HG03196 (cell line): ENCODE measurements at regions not wholly inside any gene's neighbourhood (a gene's known extent, or its start where the extent isn't known, plus 50 kb on each side); places are given as distances from the start of the nearest gene placed in this dataset.

Experiments used
- ATAC-seq: cut with Tn5 transposase; IDR thresholded peaks from one replicate; pipeline ENCODE4 v1.9.1; 2021; ENCODE audit not compliant: unreplicated experiment

GRCh38 chr14:73782623-73783022 is 68.4 kb upstream of the PNMA1 start:
- ATAC-seq, result no peak

- ATAC-seq, result no peak
Observed at GRCh38 chr14:73780896-73781295, 66.7 kb upstream of the PNMA1 start.

GRCh38 chr14:73780391-73780790 is 66.2 kb upstream of the PNMA1 start:
- ATAC-seq, result no peak

- ATAC-seq, result no peak
Observed at GRCh38 chr14:73778736-73779135, 64.6 kb upstream of the PNMA1 start.

- ATAC-seq, result no peak
Observed at GRCh38 chr14:73777420-73777819, 63.2 kb upstream of the PNMA1 start.

GRCh38 chr14:73776194-73776537 is 62.0 kb upstream of the PNMA1 start:
- ATAC-seq, result no peak

- no peak for ATAC-seq
Observed at GRCh38 chr14:73775339-73776193, 61.4 kb upstream of the PNMA1 start.

- no peak for ATAC-seq
Observed at GRCh38 chr14:73774671-73775070, 60.5 kb upstream of the PNMA1 start.

- ATAC-seq, result no peak
Observed at GRCh38 chr14:73774241-73774570, 60.0 kb upstream of the PNMA1 start.

- no peak for ATAC-seq
Observed at GRCh38 chr14:73773441-73774240, 59.5 kb upstream of the PNMA1 start.

GRCh38 chr14:73771848-73772638 is 57.9 kb upstream of the PNMA1 start:
- peak; percentile 51 for ATAC-seq

- ATAC-seq, result peak; percentile 13
Observed at GRCh38 chr14:73770977-73771847, 57.0 kb upstream of the PNMA1 start.

- ATAC-seq, result no peak
Observed at GRCh38 chr14:73768107-73768506, 53.9 kb upstream of the PNMA1 start.

- no peak for ATAC-seq
Observed at GRCh38 chr14:73764406-73765280, 50.5 kb upstream of the PNMA1 start.
